GM12878 (cell line): ENCODE measurements at regions not wholly inside any gene's neighbourhood (a gene's known extent, or its start where the extent isn't known, plus 50 kb on each side); places are given as distances from the start of the nearest gene placed in this dataset.

ENCODE experiments used
- ATAC-seq: fragments of 200-7000 bp; cut with Tn5 transposase; 3 replicates; pipeline ENCODE4 v1.9.1; 2020; ENCODE audit warnings: mild to moderate bottlenecking, moderate library complexity
- BruUV-seq: library from RNA; stranded (reverse); fragments of 400-500 nt; replicated peaks from 2 replicates; lab custom pipeline; 2021; lab: Mats Ljungman, UMichigan
- CTCF ChIA-PET: fragments of 300-600 bp; sonication (Branson Sonifier 250); formaldehyde crosslinking; extraction: SDS; loops from one replicate; lab custom pipeline; 2021; ENCODE audit warnings: inconsistent platforms; lab: Yijun Ruan, JAX
- POLR2A ChIA-PET: fragments of 350-600 bp; formaldehyde crosslinking; extraction: SDS; loops from one replicate; lab custom pipeline; 2021; ENCODE audit warnings: inconsistent platforms; lab: Charles Lee
- RAD21 ChIA-PET: fragments of 300-600 bp; sonication (Branson Sonifier 250); formaldehyde crosslinking; loops from one replicate; lab custom pipeline; 2023; ENCODE audit warnings: antibody characterized with exemption; ENCODE audit not compliant: unreplicated experiment; lab: Charles Lee
- SMC1A ChIA-PET: fragments of 300-600 bp; sonication (Branson Sonifier 250); formaldehyde crosslinking; loops from one replicate; lab custom pipeline; 2023; ENCODE audit not compliant: unreplicated experiment, uncharacterized antibody; lab: Charles Lee
- DNase-seq: peaks from one replicate; pipeline ENCODE4 v3.0.0-alpha.2; 2011; ENCODE audit warnings: low read depth, low spot score
- FAIRE-seq: peaks from 3 replicates; lab custom pipeline; 2011; peaks lifted over from hg19 to GRCh38; lab: Jason Lieb, UNC
- H2AFZ ChIP-seq: 2 replicates; pipeline ENCODE4 v1.6.0; 2011; ENCODE audit warnings: low read depth, low read length, control low read depth; ENCODE audit not compliant: control insufficient read depth
- H3K27ac ChIP-seq: 2 replicates; pipeline ENCODE4 v1.5.1; 2011; ENCODE audit warnings: control low read depth; ENCODE audit not compliant: control insufficient read depth, insufficient read depth
- H3K27me3 ChIP-seq, 2 experiments: replicated peaks in 1 of 2; 2 replicates each; pipeline versions ENCODE4 v1.6.0 to v1.6.1; 2011; ENCODE audit warnings: low read length in 1 of 2; ENCODE audit not compliant: control insufficient read depth in 2 of 2, insufficient read depth in 2 of 2
- H3K36me3 ChIP-seq, 2 experiments: 2 replicates each; pipeline ENCODE4 v1.5.1; 2011; ENCODE audit warnings: low read length in 1 of 2; ENCODE audit not compliant: control insufficient read depth in 2 of 2, insufficient read depth in 2 of 2
- H3K4me1 ChIP-seq: 2 replicates; pipeline ENCODE4 v1.6.1; 2011; ENCODE audit warnings: mild to moderate bottlenecking, low read length, moderate library complexity, mixed read lengths; ENCODE audit not compliant: control insufficient read depth, insufficient read depth
- H3K4me2 ChIP-seq: 2 replicates; pipeline ENCODE4 v1.6.0; 2011; ENCODE audit warnings: control low read depth; ENCODE audit not compliant: control insufficient read depth, insufficient read depth
- H3K4me3 ChIP-seq: fragments of 200-600 bp; sonication (generic); 2 replicates; pipeline ENCODE4 v1.5.1; 2016
- H3K79me2 ChIP-seq: 2 replicates; pipeline ENCODE4 v1.6.0; 2011; ENCODE audit warnings: low read length; ENCODE audit not compliant: control insufficient read depth, insufficient read depth
- H3K9ac ChIP-seq: 2 replicates; pipeline ENCODE4 v1.8.0; 2011; ENCODE audit warnings: low read length, control low read depth, mixed read lengths; ENCODE audit not compliant: control insufficient read depth, insufficient read depth
- H3K9me3 ChIP-seq: replicated peaks from 3 replicates; pipeline ENCODE4 v1.5.1; 2011; ENCODE audit warnings: mild to moderate bottlenecking, low read length; ENCODE audit not compliant: control insufficient read depth, insufficient read depth
- H4K20me1 ChIP-seq: 2 replicates; pipeline ENCODE4 v1.6.0; 2011; ENCODE audit not compliant: control insufficient read depth, insufficient read depth
- CHD4 ChIP-seq: fragments of 200-600 bp; sonication (generic); IDR thresholded peaks from 2 replicates; pipeline ENCODE4 v1.6.1; 2016; ENCODE audit warnings: mild to moderate bottlenecking
- GABPA ChIP-seq: IDR thresholded peaks from 2 replicates; pipeline ENCODE4 v1.6.1; 2014; ENCODE audit warnings: antibody characterized with exemption, low read depth, mild to moderate bottlenecking, inconsistent platforms
- IKZF1 ChIP-seq: fragments of 450-650 bp; conservative IDR thresholded peaks from 2 replicates; pipeline ENCODE4 v1.6.1; 2017; ENCODE audit warnings: antibody characterized with exemption, mild to moderate bottlenecking
- NR2C1 ChIP-seq: fragments of 450-650 bp; IDR thresholded peaks from 2 replicates; pipeline ENCODE4 v1.6.1; 2017; ENCODE audit warnings: antibody characterized with exemption, mild to moderate bottlenecking, moderate library complexity
- POLR2A ChIP-seq: IDR thresholded peaks from 2 replicates; pipeline ENCODE4 v1.6.1; 2011; ENCODE audit warnings: low read depth, mild to moderate bottlenecking, low read length
- WGBS: methylation state at CpG from one replicate; pipeline ENCODE4 v1.1.6; 2016; ENCODE audit warnings: low lambda C conversion rate; ENCODE audit not compliant: insufficient replicate concordance, insufficient coverage; ENCODE audit errors: missing lambda C conversion rate; 5-methylcytosine and 5-hydroxymethylcytosine counted together
- in situ Hi-C: fragments of 300-500 bp; cut with MboI; formaldehyde crosslinking; loops from 9 replicates; pipeline ENCODE4 v1.14.3; 2018; ENCODE audit warnings: mixed read lengths
- intact Hi-C: fragments of 100-400 bp; cut with micrococcal nuclease; formaldehyde crosslinking; loops from one replicate; pipeline ENCODE4 v1.14.2; 2022; ENCODE audit not compliant: unreplicated experiment
- TF ChIP-seq, protein P1 (sequence below): fragments of 450-650 bp; formaldehyde crosslinking; IDR thresholded peaks from 2 replicates; pipeline ENCODE4 v1.4.0; 2022; ENCODE audit warnings: mild to moderate bottlenecking, moderate library complexity
- TF ChIP-seq, protein P2 (sequence below): fragments of 450-650 bp; IDR thresholded peaks from 2 replicates; pipeline ENCODE4 v1.6.1; 2017; ENCODE audit warnings: borderline replicate concordance

DNA sequence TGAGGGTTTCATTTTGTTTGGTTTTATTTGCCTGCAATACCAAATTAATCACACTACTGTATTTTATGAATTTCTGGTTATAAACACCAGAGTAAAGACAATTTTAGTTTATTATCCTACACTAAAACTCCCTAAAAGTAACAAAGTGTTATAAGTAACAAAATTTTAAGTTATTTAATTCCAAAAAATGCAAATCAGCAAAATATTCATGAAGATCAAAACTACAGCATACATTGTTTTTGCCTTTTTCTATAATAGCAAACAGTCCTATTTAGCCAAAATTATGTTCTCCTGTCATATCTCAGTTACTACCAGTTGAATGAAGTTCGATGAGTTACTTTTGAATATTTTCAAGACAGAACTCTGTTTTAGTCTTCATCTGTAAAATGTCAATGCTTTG lies 132.7 kb upstream of the CYLC2 start:
- TF ChIP-seq GABPA: no peak
- TF ChIP-seq, protein P1, sequence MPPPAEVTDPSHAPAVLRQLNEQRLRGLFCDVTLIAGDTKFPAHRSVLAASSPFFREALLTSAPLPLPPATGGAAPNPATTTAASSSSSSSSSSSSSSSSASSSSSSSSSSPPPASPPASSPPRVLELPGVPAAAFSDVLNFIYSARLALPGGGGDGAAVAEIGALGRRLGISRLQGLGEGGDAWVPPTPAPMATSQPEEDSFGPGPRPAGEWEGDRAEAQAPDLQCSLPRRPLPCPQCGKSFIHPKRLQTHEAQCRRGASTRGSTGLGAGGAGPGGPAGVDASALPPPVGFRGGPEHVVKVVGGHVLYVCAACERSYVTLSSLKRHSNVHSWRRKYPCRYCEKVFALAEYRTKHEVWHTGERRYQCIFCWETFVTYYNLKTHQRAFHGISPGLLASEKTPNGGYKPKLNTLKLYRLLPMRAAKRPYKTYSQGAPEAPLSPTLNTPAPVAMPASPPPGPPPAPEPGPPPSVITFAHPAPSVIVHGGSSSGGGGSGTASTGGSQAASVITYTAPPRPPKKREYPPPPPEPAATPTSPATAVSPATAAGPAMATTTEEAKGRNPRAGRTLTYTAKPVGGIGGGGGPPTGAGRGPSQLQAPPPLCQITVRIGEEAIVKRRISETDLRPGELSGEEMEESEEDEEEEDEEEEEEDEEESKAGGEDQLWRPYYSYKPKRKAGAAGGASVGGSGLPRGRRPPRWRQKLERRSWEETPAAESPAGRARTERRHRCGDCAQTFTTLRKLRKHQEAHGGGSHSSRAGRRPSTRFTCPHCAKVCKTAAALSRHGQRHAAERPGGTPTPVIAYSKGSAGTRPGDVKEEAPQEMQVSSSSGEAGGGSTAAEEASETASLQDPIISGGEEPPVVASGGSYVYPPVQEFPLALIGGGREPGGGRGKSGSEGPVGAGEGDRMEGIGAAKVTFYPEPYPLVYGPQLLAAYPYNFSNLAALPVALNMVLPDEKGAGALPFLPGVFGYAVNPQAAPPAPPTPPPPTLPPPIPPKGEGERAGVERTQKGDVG: no peak
- TF ChIP-seq, protein P2, sequence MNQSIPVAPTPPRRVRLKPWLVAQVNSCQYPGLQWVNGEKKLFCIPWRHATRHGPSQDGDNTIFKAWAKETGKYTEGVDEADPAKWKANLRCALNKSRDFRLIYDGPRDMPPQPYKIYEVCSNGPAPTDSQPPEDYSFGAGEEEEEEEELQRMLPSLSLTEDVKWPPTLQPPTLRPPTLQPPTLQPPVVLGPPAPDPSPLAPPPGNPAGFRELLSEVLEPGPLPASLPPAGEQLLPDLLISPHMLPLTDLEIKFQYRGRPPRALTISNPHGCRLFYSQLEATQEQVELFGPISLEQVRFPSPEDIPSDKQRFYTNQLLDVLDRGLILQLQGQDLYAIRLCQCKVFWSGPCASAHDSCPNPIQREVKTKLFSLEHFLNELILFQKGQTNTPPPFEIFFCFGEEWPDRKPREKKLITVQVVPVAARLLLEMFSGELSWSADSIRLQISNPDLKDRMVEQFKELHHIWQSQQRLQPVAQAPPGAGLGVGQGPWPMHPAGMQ: no peak
- TF ChIP-seq POLR2A: no peak
- TF ChIP-seq NR2C1: no peak
- TF ChIP-seq IKZF1: no peak
- TF ChIP-seq CHD4: no peak
- ChIA-PET CTCF (no interaction called here), RAD21 (no interaction called here), POLR2A (no interaction called here), SMC1A (no interaction called here)
- Histone ChIP-seq H3K27me3 (no peaks in the 10 kb centered on the region), H3K79me2 (no peaks in the 10 kb centered on the region), H2AFZ (no peak overlapping the region), H3K36me3 (no peaks in the 10 kb centered on the region), H3K9me3 (no peaks in the 10 kb centered on the region), H3K4me1 (no peaks in the 10 kb centered on the region), H3K4me3 (no peak overlapping the region), H3K9ac (no peak overlapping the region), H3K4me2 (no peak overlapping the region), H3K27ac (no peak overlapping the region), H4K20me1 (no peaks in the 10 kb centered on the region)
- no peak for DNase-seq
- no TSS peak for BruUV-seq
- WGBS: 0% methylated on average over 1 of the region's 1 CpG
- no peak for FAIRE-seq
- in situ Hi-C loops: no loop called here
- ATAC-seq: no peak
- intact Hi-C loops: no loop called here
